GM12874 (cell line): ENCODE measurements at regions not wholly inside any gene's neighbourhood (a gene's known extent, or its start where the extent isn't known, plus 50 kb on each side); places are given as distances from the start of the nearest gene placed in this dataset.

Experiments
- TF ChIP-seq, protein P1 (sequence below): IDR thresholded peaks from 2 replicates; pipeline ENCODE4 v1.5.1; 2011; ENCODE audit warnings: low read depth, mild to moderate bottlenecking, control low read depth, low read length, moderate library complexity; ENCODE audit not compliant: insufficient read depth

- TF ChIP-seq, protein P1, sequence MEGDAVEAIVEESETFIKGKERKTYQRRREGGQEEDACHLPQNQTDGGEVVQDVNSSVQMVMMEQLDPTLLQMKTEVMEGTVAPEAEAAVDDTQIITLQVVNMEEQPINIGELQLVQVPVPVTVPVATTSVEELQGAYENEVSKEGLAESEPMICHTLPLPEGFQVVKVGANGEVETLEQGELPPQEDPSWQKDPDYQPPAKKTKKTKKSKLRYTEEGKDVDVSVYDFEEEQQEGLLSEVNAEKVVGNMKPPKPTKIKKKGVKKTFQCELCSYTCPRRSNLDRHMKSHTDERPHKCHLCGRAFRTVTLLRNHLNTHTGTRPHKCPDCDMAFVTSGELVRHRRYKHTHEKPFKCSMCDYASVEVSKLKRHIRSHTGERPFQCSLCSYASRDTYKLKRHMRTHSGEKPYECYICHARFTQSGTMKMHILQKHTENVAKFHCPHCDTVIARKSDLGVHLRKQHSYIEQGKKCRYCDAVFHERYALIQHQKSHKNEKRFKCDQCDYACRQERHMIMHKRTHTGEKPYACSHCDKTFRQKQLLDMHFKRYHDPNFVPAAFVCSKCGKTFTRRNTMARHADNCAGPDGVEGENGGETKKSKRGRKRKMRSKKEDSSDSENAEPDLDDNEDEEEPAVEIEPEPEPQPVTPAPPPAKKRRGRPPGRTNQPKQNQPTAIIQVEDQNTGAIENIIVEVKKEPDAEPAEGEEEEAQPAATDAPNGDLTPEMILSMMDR = no peak
These were observed 102.8 kb upstream of the CHL1 start for GRCh38 chr3:93746-94145.

DNA sequence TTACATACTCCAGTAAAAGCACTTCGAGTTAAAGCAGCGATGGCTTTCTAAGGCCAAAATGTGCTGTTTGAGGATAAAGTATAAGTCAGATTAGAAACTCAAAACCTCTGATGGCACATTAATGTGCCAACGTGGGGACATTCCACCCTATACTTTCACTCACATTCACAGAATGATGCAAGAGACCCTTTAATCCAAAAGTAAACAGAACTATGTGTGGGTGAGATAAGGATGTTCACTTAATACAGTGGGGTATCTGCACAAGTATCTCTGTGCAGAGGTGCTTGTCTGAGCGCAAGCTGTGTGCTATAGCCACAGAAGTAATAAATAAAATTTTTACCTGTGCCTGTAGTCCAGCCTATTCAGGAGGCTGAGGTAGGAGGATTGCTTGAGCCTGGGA, 100.3 kb upstream of the CHL1 start:
- TF ChIP-seq, protein P1 = no peak

GRCh38 chr3:97417-98258, 98.9 kb upstream of the CHL1 start:
- TF ChIP-seq, protein P1 = no peak

GRCh38 chr3:98259-98654, 98.3 kb upstream of the CHL1 start:
- TF ChIP-seq, protein P1 = no peak

- TF ChIP-seq, protein P1 = no peak
These were observed 97.1 kb upstream of the CHL1 start for GRCh38 chr3:99506-99905.

DNA sequence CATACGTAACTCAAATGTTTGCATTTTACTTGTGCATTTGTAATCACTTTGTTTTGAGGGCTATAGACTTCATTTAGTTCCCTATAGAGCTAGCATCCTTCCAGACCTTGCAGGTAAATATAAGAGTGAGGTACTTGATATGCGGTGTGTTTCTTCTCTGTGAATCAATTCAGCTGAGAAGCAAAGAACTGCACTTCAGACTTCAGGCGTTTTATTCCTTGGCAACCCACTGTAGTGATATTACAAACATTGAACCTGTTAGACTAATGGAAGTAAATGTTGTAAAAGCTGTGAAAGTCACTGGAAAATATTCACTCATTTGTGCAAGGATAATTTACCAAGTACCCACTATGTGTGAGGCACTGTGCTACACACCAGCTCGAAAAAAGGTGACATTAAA, 94.1 kb upstream of the CHL1 start:
- TF ChIP-seq, protein P1 = no peak

GRCh38 chr3:103991-104390, 92.6 kb upstream of the CHL1 start:
- TF ChIP-seq, protein P1 = no peak
